Neural crest cell (in vitro differentiated cells): ENCODE measurements at regions not wholly inside any gene's neighbourhood (a gene's known extent, or its start where the extent isn't known, plus 50 kb on each side); places are given as distances from the start of the nearest gene placed in this dataset.

Experiments
- DNase-seq: peaks from one replicate; pipeline ENCODE4 v3.0.0; 2021; ENCODE audit warnings: low read depth, mixed read lengths, low spot score
- H3K27ac Mint-ChIP-seq: one replicate; pipeline ENCODE4 v1.8.0; 2021; ENCODE audit warnings: mild to moderate bottlenecking, mixed read lengths; ENCODE audit not compliant: unreplicated experiment
- H3K27me3 Mint-ChIP-seq: 2 replicates; pipeline ENCODE4 v1.8.0; 2021; ENCODE audit warnings: low read depth, mild to moderate bottlenecking, mixed read lengths
- H3K36me3 Mint-ChIP-seq: 2 replicates; pipeline ENCODE4 v1.8.0; 2021; ENCODE audit warnings: low read depth, mild to moderate bottlenecking, mixed read lengths
- H3K4me1 Mint-ChIP-seq: 2 replicates; pipeline ENCODE4 v1.8.0; 2021; ENCODE audit warnings: mixed read lengths
- H3K4me3 Mint-ChIP-seq: one replicate; pipeline ENCODE4 v1.8.0; 2021; ENCODE audit warnings: mild to moderate bottlenecking, mixed read lengths
- H3K9me3 Mint-ChIP-seq: 2 replicates; pipeline ENCODE4 v1.8.0; 2021; ENCODE audit warnings: mixed read lengths
- TF ChIP-seq, protein P1 (sequence below): fragments of 200-600 bp; sonication (generic); conservative IDR thresholded peaks from 2 replicates; pipeline ENCODE4 v1.5.0; 2021; ENCODE audit warnings: antibody characterized with exemption, mild to moderate bottlenecking

DNA sequence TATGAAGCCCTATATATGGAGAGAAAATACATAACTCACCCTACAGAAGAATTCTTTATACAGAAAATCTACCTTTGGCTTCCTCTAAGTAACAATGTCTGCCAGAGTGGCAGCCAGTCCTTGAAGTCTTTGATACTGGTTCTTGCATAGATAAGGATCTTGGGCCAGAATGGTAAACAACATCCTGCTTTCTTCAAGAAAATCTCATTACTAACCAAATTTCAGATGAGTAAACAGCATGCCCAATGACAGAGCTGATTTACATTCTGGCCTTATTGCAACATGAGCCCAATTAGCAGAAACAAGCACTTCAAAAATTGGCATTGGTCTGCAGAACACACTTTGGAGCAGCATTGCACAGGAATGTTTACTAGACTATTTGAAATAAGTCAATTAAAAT lies 336.5 kb upstream of the ST6GAL2 start:
- Mint-ChIP-seq H3K36me3 (peaks cover 3% of the 10 kb centered on the region), H3K27me3 (no peaks in the 10 kb centered on the region), H3K4me1 (no peaks in the 10 kb centered on the region), H3K4me3 (no peak overlapping the region), H3K9me3 (peaks cover 4% of the 10 kb centered on the region), H3K27ac (no peak overlapping the region)
- TF ChIP-seq, protein P1, sequence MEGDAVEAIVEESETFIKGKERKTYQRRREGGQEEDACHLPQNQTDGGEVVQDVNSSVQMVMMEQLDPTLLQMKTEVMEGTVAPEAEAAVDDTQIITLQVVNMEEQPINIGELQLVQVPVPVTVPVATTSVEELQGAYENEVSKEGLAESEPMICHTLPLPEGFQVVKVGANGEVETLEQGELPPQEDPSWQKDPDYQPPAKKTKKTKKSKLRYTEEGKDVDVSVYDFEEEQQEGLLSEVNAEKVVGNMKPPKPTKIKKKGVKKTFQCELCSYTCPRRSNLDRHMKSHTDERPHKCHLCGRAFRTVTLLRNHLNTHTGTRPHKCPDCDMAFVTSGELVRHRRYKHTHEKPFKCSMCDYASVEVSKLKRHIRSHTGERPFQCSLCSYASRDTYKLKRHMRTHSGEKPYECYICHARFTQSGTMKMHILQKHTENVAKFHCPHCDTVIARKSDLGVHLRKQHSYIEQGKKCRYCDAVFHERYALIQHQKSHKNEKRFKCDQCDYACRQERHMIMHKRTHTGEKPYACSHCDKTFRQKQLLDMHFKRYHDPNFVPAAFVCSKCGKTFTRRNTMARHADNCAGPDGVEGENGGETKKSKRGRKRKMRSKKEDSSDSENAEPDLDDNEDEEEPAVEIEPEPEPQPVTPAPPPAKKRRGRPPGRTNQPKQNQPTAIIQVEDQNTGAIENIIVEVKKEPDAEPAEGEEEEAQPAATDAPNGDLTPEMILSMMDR, result no peak
- DNase-seq, result no peak

DNA sequence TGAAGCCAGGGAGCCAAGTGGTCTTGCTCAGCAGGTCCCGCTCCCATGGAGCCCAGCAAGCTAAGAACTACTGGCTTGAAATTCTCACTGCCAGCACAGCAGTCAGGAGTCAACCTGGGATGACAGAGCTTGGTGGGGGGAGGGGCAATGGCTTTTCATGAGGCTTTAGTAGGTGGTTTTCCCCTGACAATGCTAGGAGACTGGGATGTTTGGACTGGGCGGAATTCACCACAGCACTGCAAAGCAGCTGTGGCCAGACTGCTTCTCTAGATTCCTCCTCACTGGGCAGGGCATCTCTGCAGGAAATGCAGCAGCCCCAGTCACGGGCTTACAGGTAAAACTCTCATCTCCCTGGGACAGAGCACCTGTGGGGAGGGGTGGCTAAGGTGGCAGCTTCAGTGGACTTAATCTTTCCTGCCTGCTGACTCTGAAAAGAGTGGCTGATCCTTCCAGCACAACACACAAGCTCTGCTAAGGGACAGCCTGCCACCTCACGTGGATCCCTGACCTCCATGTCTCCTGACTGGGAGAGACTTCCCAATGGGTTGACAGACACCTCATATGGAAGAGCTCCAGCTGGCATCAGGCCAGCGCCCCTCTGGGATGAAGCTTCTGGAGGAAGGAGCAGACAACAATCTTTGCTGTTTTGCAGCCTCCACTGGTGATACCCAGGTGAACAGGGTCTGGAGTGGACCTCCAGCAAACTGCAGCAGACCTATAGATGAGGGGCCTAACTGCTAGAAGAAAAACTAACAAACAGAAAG lies 349.7 kb upstream of the ST6GAL2 start:
- H3K4me1 Mint-ChIP-seq, result no peaks in the 10 kb centered on the region
- H3K27ac Mint-ChIP-seq, result no peak overlapping the region
- H3K9me3 Mint-ChIP-seq, result peaks cover 9% of the 10 kb centered on the region
- TF ChIP-seq, protein P1, result no peak
- peaks cover 4% of the 10 kb centered on the region for H3K27me3 Mint-ChIP-seq
- no peak overlapping the region for H3K4me3 Mint-ChIP-seq
- peaks cover 3% of the 10 kb centered on the region for H3K36me3 Mint-ChIP-seq
- no peak for DNase-seq

DNA sequence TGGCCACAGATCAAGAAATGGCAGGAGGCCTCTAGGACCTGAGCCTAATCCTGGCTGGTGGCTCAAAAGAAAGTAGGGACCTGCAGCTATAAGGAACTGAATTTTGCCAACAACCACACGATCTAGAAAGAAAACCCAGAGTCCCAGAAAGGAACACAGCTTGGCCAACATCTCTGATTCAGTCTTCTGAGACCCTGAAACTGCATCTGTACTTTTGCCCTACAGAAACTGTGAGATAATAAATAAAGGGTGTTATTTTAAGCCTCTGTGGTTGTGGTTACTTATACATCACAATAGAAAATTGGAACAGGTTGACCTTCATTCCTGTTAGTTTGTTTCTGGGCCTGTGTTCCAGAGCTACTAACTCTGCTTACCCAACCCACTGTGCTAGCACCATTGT lies 356.8 kb upstream of the ST6GAL2 start:
- H3K4me1 Mint-ChIP-seq, result no peaks in the 10 kb centered on the region
- TF ChIP-seq, protein P1, result no peak
- no peaks in the 10 kb centered on the region for H3K27me3 Mint-ChIP-seq
- DNase-seq, result no peak
- H3K9me3 Mint-ChIP-seq, result no peaks in the 10 kb centered on the region
- no peak overlapping the region for H3K27ac Mint-ChIP-seq
- H3K36me3 Mint-ChIP-seq, result no peaks in the 10 kb centered on the region
- no peak overlapping the region for H3K4me3 Mint-ChIP-seq

DNA sequence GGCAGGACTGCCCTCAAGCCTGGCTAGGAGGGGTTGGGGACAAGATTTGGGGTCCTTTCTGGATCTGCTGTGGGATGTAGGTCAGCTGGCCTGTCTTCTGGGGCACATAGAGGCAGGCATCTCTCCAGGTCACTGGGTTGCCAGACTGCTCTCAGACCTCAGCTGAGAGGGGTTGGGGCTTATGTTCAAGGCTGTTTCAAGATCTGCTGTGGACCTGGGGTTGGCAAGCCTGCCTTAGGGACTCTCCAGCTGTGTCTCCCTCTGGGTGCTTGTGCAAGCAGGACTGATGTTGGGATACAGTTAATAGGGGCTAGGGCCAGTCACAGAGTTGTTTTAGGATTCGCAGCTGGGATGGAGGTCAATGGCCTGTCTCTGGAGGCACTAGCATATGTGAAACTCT lies 363.0 kb upstream of the ST6GAL2 start:
- Mint-ChIP-seq H3K4me1 (no peaks in the 10 kb centered on the region), H3K27ac (no peak overlapping the region), H3K36me3 (no peaks in the 10 kb centered on the region), H3K4me3 (no peak overlapping the region), H3K9me3 (peaks cover 5% of the 10 kb centered on the region), H3K27me3 (peaks cover 4% of the 10 kb centered on the region)
- TF ChIP-seq, protein P1, result no peak
- DNase-seq, result no peak

DNA sequence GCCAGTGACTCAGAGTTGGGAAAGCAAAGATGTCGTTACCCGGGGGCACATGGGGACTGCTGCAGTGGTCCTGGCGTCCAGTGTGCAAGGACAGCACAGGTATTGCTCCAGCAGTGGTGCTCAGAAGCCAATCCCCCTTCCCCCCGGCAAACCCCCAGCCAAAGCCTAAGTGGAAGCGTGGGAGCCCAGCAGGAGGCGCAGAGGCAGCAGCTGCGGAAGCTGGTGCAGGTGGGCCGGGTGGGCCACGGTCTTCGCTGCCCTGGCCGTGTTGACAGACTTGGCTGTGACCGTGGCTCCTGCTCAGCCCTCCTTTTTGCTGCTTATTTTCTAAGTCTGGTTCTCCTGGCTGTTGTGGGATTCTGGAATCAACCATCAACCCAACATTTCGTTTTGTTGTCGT lies 369.8 kb upstream of the ST6GAL2 start:
- Mint-ChIP-seq H3K9me3 (peaks cover 5% of the 10 kb centered on the region), H3K4me1 (no peaks in the 10 kb centered on the region), H3K4me3 (no peak overlapping the region), H3K27ac (no peak overlapping the region), H3K36me3 (no peaks in the 10 kb centered on the region), H3K27me3 (peaks cover 2% of the 10 kb centered on the region)
- no peak for DNase-seq
- TF ChIP-seq, protein P1, result no peak
